Osteoblast (primary cell): ENCODE measurements at regions not wholly inside any gene's neighbourhood (a gene's known extent, or its start where the extent isn't known, plus 50 kb on each side); places are given as distances from the start of the nearest gene placed in this dataset.

ENCODE experiments used
- DNase-seq: peaks from one replicate; pipeline ENCODE4 v3.0.0; 2011; ENCODE audit warnings: low spot score, mixed read lengths; ENCODE audit not compliant: insufficient read length; ENCODE audit errors: missing footprints
- H2AFZ ChIP-seq: 2 replicates; pipeline ENCODE4 v1.6.0; 2011; ENCODE audit warnings: mild to moderate bottlenecking, low read length
- H3K27ac ChIP-seq: 2 replicates; pipeline ENCODE4 v1.5.1; 2011; ENCODE audit warnings: mild to moderate bottlenecking, low read depth, low read length, moderate library complexity
- H3K27me3 ChIP-seq: 2 replicates; pipeline ENCODE4 v1.6.0; 2012; ENCODE audit warnings: mild to moderate bottlenecking, control low read depth, inconsistent platforms, low read length, moderate library complexity; ENCODE audit not compliant: insufficient read depth
- H3K36me3 ChIP-seq: 2 replicates; pipeline ENCODE4 v1.5.1; 2011; ENCODE audit warnings: mild to moderate bottlenecking, low read length, control low read depth, moderate library complexity; ENCODE audit not compliant: insufficient read depth
- H3K4me1 ChIP-seq: 2 replicates; pipeline ENCODE4 v1.5.1; 2011; ENCODE audit warnings: mild to moderate bottlenecking, low read length, control low read depth, moderate library complexity; ENCODE audit not compliant: insufficient read depth
- H3K4me2 ChIP-seq: 2 replicates; pipeline ENCODE4 v1.6.0; 2011; ENCODE audit warnings: mild to moderate bottlenecking, low read length; ENCODE audit not compliant: insufficient read depth
- H3K4me3 ChIP-seq: fragments of 200-600 bp; sonication (generic); 3 replicates; pipeline ENCODE4 v1.5.1; 2012; ENCODE audit warnings: mild to moderate bottlenecking, low read length, inconsistent platforms; ENCODE audit not compliant: insufficient read depth
- H3K79me2 ChIP-seq: 2 replicates; pipeline ENCODE4 v1.6.0; 2012; ENCODE audit warnings: mild to moderate bottlenecking, low read length, control low read depth, inconsistent platforms; ENCODE audit not compliant: insufficient read depth
- H3K9me3 ChIP-seq: 2 replicates; pipeline ENCODE4 v1.5.1; 2011; ENCODE audit warnings: low read depth, low read length, control low read depth
- H4K20me1 ChIP-seq: 2 replicates; pipeline ENCODE4 v1.6.0; 2012; ENCODE audit warnings: mild to moderate bottlenecking, low read length, control low read depth; ENCODE audit not compliant: insufficient read depth
- TF ChIP-seq, protein P1 (sequence below): IDR thresholded peaks from 2 replicates; pipeline ENCODE4 v1.5.1; 2011; ENCODE audit warnings: mild to moderate bottlenecking, low read depth, low read length, moderate library complexity; ENCODE audit errors: extremely low read depth

- Histone ChIP-seq H2AFZ (no peak overlapping the region), H3K27ac (no peak overlapping the region), H3K79me2 (no peaks in the 10 kb centered on the region), H3K4me2 (no peak overlapping the region), H3K27me3 (no peaks in the 10 kb centered on the region), H3K9me3 (no peaks in the 10 kb centered on the region), H3K4me1 (peaks cover 9% of the 10 kb centered on the region), H3K4me3 (no peak overlapping the region), H3K36me3 (no peaks in the 10 kb centered on the region), H4K20me1 (no peaks in the 10 kb centered on the region)
- TF ChIP-seq, protein P1, sequence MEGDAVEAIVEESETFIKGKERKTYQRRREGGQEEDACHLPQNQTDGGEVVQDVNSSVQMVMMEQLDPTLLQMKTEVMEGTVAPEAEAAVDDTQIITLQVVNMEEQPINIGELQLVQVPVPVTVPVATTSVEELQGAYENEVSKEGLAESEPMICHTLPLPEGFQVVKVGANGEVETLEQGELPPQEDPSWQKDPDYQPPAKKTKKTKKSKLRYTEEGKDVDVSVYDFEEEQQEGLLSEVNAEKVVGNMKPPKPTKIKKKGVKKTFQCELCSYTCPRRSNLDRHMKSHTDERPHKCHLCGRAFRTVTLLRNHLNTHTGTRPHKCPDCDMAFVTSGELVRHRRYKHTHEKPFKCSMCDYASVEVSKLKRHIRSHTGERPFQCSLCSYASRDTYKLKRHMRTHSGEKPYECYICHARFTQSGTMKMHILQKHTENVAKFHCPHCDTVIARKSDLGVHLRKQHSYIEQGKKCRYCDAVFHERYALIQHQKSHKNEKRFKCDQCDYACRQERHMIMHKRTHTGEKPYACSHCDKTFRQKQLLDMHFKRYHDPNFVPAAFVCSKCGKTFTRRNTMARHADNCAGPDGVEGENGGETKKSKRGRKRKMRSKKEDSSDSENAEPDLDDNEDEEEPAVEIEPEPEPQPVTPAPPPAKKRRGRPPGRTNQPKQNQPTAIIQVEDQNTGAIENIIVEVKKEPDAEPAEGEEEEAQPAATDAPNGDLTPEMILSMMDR, result no peak
- peak; percentile 91 for DNase-seq
These were observed 100.6 kb upstream of the IER5L start for GRCh38 chr9:129278391-129279237.

GRCh38 chr9:129276486-129277230 lies 98.6 kb upstream of the IER5L start:
- Histone ChIP-seq H3K36me3 (no peaks in the 10 kb centered on the region), H3K79me2 (no peaks in the 10 kb centered on the region)

GRCh38 chr9:129275626-129276247 lies 97.7 kb upstream of the IER5L start:
- Histone ChIP-seq H3K9me3 (no peaks in the 10 kb centered on the region), H3K4me3 (no peak overlapping the region), H3K36me3 (no peaks in the 10 kb centered on the region), H3K27me3 (no peaks in the 10 kb centered on the region), H3K27ac (no peak overlapping the region), H3K4me2 (no peak overlapping the region), H3K79me2 (no peaks in the 10 kb centered on the region), H4K20me1 (no peaks in the 10 kb centered on the region), H3K4me1 (peaks cover 20% of the 10 kb centered on the region), H2AFZ (no peak overlapping the region)
- TF ChIP-seq, protein P1, result no peak
- peak; percentile 42 for DNase-seq

More at GRCh38 chr9:129276486-129277230, 98.6 kb upstream of the IER5L start:
- H3K4me1 ChIP-seq, result peaks cover 12% of the 10 kb centered on the region
- no peaks in the 10 kb centered on the region for H3K27me3 ChIP-seq
- TF ChIP-seq, protein P1, result no peak
- no peaks in the 10 kb centered on the region for H3K9me3 ChIP-seq
- H4K20me1 ChIP-seq, result no peaks in the 10 kb centered on the region
- no peak overlapping the region for H3K4me3 ChIP-seq
- DNase-seq, result peak; percentile 44
- no peak overlapping the region for H3K27ac ChIP-seq
- H2AFZ ChIP-seq, result no peak overlapping the region
- H3K4me2 ChIP-seq, result no peak overlapping the region
